NT2/D1 (cell line): ENCODE measurements at regions not wholly inside any gene's neighbourhood (a gene's known extent, or its start where the extent isn't known, plus 50 kb on each side); places are given as distances from the start of the nearest gene placed in this dataset.
A peak's percentile ranks its signal among the peaks of the same experiment; 100 is the strongest.

Experiments
- DNase-seq: peaks from one replicate; pipeline ENCODE4 v3.0.0-alpha.2; 2011; ENCODE audit warnings: low read depth, low spot score
- H3K27me3 ChIP-seq: 2 replicates; pipeline ENCODE4 v1.6.0; 2011; ENCODE audit warnings: mild to moderate bottlenecking; ENCODE audit not compliant: insufficient read length, insufficient read depth
- H3K36me3 ChIP-seq: 2 replicates; pipeline ENCODE4 v1.6.1; 2011; ENCODE audit warnings: mild to moderate bottlenecking, low read length, mixed read lengths; ENCODE audit not compliant: insufficient read depth, insufficient read length
- H3K4me1 ChIP-seq: 2 replicates; pipeline ENCODE4 v1.5.1; 2011; ENCODE audit not compliant: insufficient read depth, insufficient read length
- H3K4me3 ChIP-seq: 2 replicates; pipeline ENCODE4 v1.5.1; 2011; ENCODE audit warnings: low read depth; ENCODE audit not compliant: insufficient read length
- H3K9ac ChIP-seq: 2 replicates; pipeline ENCODE4 v1.6.0; 2011; ENCODE audit warnings: low read depth; ENCODE audit not compliant: insufficient read length
- H3K9me3 ChIP-seq: 2 replicates; pipeline ENCODE4 v1.5.1; 2011; ENCODE audit warnings: mild to moderate bottlenecking, low read length; ENCODE audit not compliant: insufficient read depth
- SUZ12 ChIP-seq: IDR thresholded peaks from 2 replicates; pipeline ENCODE4 v1.6.1; 2011; ENCODE audit not compliant: insufficient read length, insufficient read depth; ENCODE audit errors: extremely low read depth
- YY1 ChIP-seq: IDR thresholded peaks from 2 replicates; pipeline ENCODE4 v1.6.1; 2011; ENCODE audit not compliant: insufficient read length, insufficient read depth
- ZNF274 ChIP-seq: IDR thresholded peaks from 2 replicates; pipeline ENCODE4 v1.6.1; 2011; ENCODE audit warnings: mild to moderate bottlenecking, low read depth, low read length

- peak; percentile 27 for DNase-seq
- Histone ChIP-seq H3K36me3 (no peaks in the 10 kb centered on the region), H3K9ac (no peak overlapping the region), H3K4me3 (no peak overlapping the region), H3K27me3 (no peaks in the 10 kb centered on the region), H3K4me1 (no peaks in the 10 kb centered on the region), H3K9me3 (no peaks in the 10 kb centered on the region)
- no peak for TF ChIP-seq SUZ12
- TF ChIP-seq ZNF274: no peak
- no peak for TF ChIP-seq YY1
Observed at GRCh38 chr13:87123987-87124784, 547.0 kb upstream of the SLITRK5 start.

- H3K4me3 ChIP-seq: no peak overlapping the region
- H3K4me1 ChIP-seq: no peaks in the 10 kb centered on the region
- H3K36me3 ChIP-seq: no peaks in the 10 kb centered on the region
- TF ChIP-seq YY1: no peak
- no peak for TF ChIP-seq SUZ12
- no peak for TF ChIP-seq ZNF274
- no peak for DNase-seq
- no peaks in the 10 kb centered on the region for H3K27me3 ChIP-seq
- H3K9me3 ChIP-seq: no peaks in the 10 kb centered on the region
- H3K9ac ChIP-seq: no peak overlapping the region
Observed at GRCh38 chr13:87124785-87125074, 546.4 kb upstream of the SLITRK5 start.

GRCh38 chr13:87128036-87128435 lies 543.1 kb upstream of the SLITRK5 start:
- no peaks in the 10 kb centered on the region for H3K9me3 ChIP-seq
- H3K36me3 ChIP-seq: no peaks in the 10 kb centered on the region
- no peaks in the 10 kb centered on the region for H3K27me3 ChIP-seq
- H3K4me3 ChIP-seq: no peak overlapping the region
- TF ChIP-seq ZNF274 (no peak), YY1 (no peak), SUZ12 (no peak)
- H3K4me1 ChIP-seq: no peaks in the 10 kb centered on the region
- no peak overlapping the region for H3K9ac ChIP-seq
- DNase-seq: peak; percentile 73

- no peak overlapping the region for H3K4me3 ChIP-seq
- DNase-seq: no peak
- no peak overlapping the region for H3K9ac ChIP-seq
Observed at GRCh38 chr13:87128491-87128890, 542.7 kb upstream of the SLITRK5 start.

GRCh38 chr13:87129602-87130300 lies 541.4 kb upstream of the SLITRK5 start:
- H3K27me3 ChIP-seq: no peaks in the 10 kb centered on the region
- H3K9ac ChIP-seq: no peak overlapping the region
- H3K4me1 ChIP-seq: no peaks in the 10 kb centered on the region
- H3K9me3 ChIP-seq: no peaks in the 10 kb centered on the region
- no peak for DNase-seq
- TF ChIP-seq ZNF274 (no peak), SUZ12 (no peak), YY1 (no peak)
- no peak overlapping the region for H3K4me3 ChIP-seq
- H3K36me3 ChIP-seq: no peaks in the 10 kb centered on the region

More at GRCh38 chr13:87128491-87128890, 542.7 kb upstream of the SLITRK5 start:
- Histone ChIP-seq H3K4me1 (no peaks in the 10 kb centered on the region), H3K9me3 (no peaks in the 10 kb centered on the region), H3K36me3 (no peaks in the 10 kb centered on the region), H3K27me3 (no peaks in the 10 kb centered on the region)
- TF ChIP-seq ZNF274: no peak
- no peak for TF ChIP-seq SUZ12
- TF ChIP-seq YY1: no peak

GRCh38 chr13:87130423-87130822 lies 540.7 kb upstream of the SLITRK5 start:
- Histone ChIP-seq H3K4me3 (no peak overlapping the region), H3K4me1 (no peaks in the 10 kb centered on the region), H3K9ac (no peak overlapping the region), H3K36me3 (no peaks in the 10 kb centered on the region), H3K9me3 (no peaks in the 10 kb centered on the region), H3K27me3 (no peaks in the 10 kb centered on the region)
- TF ChIP-seq YY1 (no peak), SUZ12 (no peak), ZNF274 (no peak)
- no peak for DNase-seq

- DNase-seq: no peak
- H3K4me1 ChIP-seq: no peaks in the 10 kb centered on the region
- H3K9ac ChIP-seq: no peak overlapping the region
- TF ChIP-seq ZNF274 (no peak), YY1 (no peak), SUZ12 (no peak)
- no peaks in the 10 kb centered on the region for H3K9me3 ChIP-seq
- H3K36me3 ChIP-seq: no peaks in the 10 kb centered on the region
- H3K4me3 ChIP-seq: no peak overlapping the region
- no peaks in the 10 kb centered on the region for H3K27me3 ChIP-seq
Observed at GRCh38 chr13:87131611-87132010, 539.6 kb upstream of the SLITRK5 start.
